HL-60 (cell line): ENCODE measurements at regions not wholly inside any gene's neighbourhood (a gene's known extent, or its start where the extent isn't known, plus 50 kb on each side); places are given as distances from the start of the nearest gene placed in this dataset.

ENCODE experiments used
- DNase-seq, 2 experiments: peaks; one replicate each; pipeline ENCODE4 v3.0.0-alpha.2; 2010 to 2020; ENCODE audit warnings: low read depth in 1 of 2, low spot score in 1 of 2
- H3K27ac ChIP-seq: fragments of 250-450 bp; sonication (Bioruptor Pico); replicated peaks from 2 replicates; pipeline ENCODE4 v1.5.1; 2020; ENCODE audit warnings: mild to moderate bottlenecking, moderate library complexity
- H3K27me3 ChIP-seq: fragments of 250-450 bp; sonication (Bioruptor Pico); 2 replicates; pipeline ENCODE4 v1.5.1; 2021; ENCODE audit warnings: mild to moderate bottlenecking, moderate library complexity; ENCODE audit not compliant: insufficient read depth, poor library complexity, severe bottlenecking
- H3K4me3 ChIP-seq: replicated peaks from 2 replicates; pipeline ENCODE4 v1.5.1; 2011; ENCODE audit warnings: mild to moderate bottlenecking, control low read depth, low read length; ENCODE audit not compliant: insufficient read depth
- GABPA ChIP-seq: IDR thresholded peaks from 2 replicates; pipeline ENCODE4 v1.6.1; 2012; ENCODE audit warnings: low read depth
- POLR2AphosphoS5 ChIP-seq: IDR thresholded peaks from 2 replicates; pipeline ENCODE4 v1.6.1; 2012; ENCODE audit warnings: low read depth
- SPI1 ChIP-seq: IDR thresholded peaks from 2 replicates; pipeline ENCODE4 v1.6.1; 2012; ENCODE audit warnings: low read depth, mild to moderate bottlenecking, borderline replicate concordance
- TF ChIP-seq, protein P1 (sequence below): IDR thresholded peaks from one replicate; pipeline ENCODE4 v1.5.1; 2011; ENCODE audit warnings: low read length, control low read depth, inconsistent platforms; ENCODE audit not compliant: insufficient read depth
- TF ChIP-seq, protein P2 (sequence below): IDR thresholded peaks from 2 replicates; pipeline ENCODE4 v1.6.1; 2012; ENCODE audit warnings: low read depth; ENCODE audit not compliant: insufficient replicate concordance

DNA sequence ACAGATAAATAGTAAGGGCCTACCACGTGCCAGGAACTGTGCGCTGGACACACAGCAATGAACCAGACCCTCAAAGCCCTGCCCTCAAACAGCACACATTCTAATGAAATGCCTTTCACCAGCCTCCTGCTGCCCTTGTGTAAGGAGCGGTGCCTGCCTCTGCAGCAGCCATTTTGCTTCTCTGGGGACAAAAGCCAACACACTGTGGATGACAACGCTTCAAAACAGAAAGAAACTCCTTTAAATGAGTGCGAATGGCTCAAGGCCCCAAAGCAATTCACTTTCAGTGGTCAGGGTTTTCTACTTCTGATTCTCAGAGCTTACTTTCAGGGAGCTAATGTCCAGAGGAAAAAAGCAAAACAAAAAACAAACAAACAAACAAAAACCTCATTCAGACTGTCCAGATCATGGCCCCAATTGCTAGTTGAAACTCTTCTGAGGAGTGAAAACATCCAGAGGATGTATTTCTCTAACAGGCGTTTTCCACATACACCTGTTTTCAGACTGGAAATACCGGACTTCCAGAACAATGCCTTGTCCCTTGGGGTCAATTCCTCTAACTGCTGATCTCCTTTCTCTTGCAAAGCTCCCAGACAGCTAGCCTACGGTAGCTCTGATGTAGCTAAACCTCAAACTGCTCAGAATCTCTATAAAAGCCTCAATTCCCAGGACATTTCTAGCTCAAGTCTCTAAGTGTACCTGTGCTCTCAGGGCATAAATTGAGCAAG is 323.3 kb upstream of the ZNF521 start:
- Histone ChIP-seq H3K27ac (no peak overlapping the region), H3K4me3 (no peak overlapping the region), H3K27me3 (no peaks in the 10 kb centered on the region)
- no peak for TF ChIP-seq SPI1
- TF ChIP-seq GABPA = no peak
- TF ChIP-seq POLR2AphosphoS5 = no peak
- TF ChIP-seq, protein P1, sequence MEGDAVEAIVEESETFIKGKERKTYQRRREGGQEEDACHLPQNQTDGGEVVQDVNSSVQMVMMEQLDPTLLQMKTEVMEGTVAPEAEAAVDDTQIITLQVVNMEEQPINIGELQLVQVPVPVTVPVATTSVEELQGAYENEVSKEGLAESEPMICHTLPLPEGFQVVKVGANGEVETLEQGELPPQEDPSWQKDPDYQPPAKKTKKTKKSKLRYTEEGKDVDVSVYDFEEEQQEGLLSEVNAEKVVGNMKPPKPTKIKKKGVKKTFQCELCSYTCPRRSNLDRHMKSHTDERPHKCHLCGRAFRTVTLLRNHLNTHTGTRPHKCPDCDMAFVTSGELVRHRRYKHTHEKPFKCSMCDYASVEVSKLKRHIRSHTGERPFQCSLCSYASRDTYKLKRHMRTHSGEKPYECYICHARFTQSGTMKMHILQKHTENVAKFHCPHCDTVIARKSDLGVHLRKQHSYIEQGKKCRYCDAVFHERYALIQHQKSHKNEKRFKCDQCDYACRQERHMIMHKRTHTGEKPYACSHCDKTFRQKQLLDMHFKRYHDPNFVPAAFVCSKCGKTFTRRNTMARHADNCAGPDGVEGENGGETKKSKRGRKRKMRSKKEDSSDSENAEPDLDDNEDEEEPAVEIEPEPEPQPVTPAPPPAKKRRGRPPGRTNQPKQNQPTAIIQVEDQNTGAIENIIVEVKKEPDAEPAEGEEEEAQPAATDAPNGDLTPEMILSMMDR = no peak
- TF ChIP-seq, protein P2, sequence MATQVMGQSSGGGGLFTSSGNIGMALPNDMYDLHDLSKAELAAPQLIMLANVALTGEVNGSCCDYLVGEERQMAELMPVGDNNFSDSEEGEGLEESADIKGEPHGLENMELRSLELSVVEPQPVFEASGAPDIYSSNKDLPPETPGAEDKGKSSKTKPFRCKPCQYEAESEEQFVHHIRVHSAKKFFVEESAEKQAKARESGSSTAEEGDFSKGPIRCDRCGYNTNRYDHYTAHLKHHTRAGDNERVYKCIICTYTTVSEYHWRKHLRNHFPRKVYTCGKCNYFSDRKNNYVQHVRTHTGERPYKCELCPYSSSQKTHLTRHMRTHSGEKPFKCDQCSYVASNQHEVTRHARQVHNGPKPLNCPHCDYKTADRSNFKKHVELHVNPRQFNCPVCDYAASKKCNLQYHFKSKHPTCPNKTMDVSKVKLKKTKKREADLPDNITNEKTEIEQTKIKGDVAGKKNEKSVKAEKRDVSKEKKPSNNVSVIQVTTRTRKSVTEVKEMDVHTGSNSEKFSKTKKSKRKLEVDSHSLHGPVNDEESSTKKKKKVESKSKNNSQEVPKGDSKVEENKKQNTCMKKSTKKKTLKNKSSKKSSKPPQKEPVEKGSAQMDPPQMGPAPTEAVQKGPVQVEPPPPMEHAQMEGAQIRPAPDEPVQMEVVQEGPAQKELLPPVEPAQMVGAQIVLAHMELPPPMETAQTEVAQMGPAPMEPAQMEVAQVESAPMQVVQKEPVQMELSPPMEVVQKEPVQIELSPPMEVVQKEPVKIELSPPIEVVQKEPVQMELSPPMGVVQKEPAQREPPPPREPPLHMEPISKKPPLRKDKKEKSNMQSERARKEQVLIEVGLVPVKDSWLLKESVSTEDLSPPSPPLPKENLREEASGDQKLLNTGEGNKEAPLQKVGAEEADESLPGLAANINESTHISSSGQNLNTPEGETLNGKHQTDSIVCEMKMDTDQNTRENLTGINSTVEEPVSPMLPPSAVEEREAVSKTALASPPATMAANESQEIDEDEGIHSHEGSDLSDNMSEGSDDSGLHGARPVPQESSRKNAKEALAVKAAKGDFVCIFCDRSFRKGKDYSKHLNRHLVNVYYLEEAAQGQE = no peak
- no peak for DNase-seq

DNA sequence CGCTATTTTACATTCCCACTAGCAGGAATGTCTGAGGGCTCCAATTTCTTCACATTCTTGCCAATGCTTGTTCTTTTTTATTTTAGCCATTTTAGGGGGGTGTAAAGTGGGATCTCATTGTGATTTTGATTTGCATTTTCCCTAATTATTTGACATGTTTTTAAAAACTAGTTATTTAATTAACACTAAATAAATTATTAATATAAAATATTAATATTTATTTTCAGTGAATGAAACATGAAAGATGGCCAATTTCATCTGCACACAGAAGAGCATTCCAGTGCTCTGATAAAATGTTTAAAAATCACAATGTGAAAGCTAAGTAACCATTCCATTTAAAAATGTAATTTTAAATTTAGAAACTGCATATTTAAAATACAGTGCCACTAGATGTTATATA is 322.2 kb upstream of the ZNF521 start:
- no peak for DNase-seq
- Histone ChIP-seq H3K27me3 (no peaks in the 10 kb centered on the region), H3K27ac (no peak overlapping the region), H3K4me3 (no peak overlapping the region)
- TF ChIP-seq POLR2AphosphoS5 = no peak
- TF ChIP-seq, protein P2 = no peak
- TF ChIP-seq SPI1 = no peak
- TF ChIP-seq, protein P1 = no peak
- TF ChIP-seq GABPA = no peak

DNA sequence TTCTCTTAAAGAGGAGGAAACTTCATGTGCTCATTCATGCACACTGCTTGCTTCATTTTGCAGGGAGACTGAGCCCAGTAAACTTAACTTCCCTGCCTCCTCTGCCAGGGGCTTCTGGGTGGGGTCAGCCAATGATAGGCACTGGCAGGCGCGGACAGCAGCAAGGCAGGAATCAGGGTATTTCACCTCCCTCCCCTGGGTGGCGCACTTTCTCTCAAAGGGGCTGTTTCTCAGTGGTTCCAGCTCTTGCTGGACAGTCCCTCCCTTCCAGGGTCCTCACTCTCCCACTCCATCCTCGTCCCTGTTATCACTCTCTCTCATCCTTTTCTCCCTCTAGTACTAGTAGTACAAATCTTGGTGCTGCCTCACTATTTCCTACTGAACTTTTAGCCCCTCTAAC is 320.5 kb upstream of the ZNF521 start:
- no peak overlapping the region for H3K4me3 ChIP-seq
- no peak for DNase-seq
- no peak overlapping the region for H3K27ac ChIP-seq
- H3K27me3 ChIP-seq = no peaks in the 10 kb centered on the region
- TF ChIP-seq, protein P2 = peak; percentile 60
- no peak for TF ChIP-seq POLR2AphosphoS5
- no peak for TF ChIP-seq SPI1
